Stimulated activated CD8-positive, alpha-beta memory T cell treated with anti-CD3 and anti-CD28 coated beads, Interleukin-2, amount 100 ng/mL, for 1 hour (primary cell): ENCODE measurements at regions not wholly inside any gene's neighbourhood (a gene's known extent, or its start where the extent isn't known, plus 50 kb on each side); places are given as distances from the start of the nearest gene placed in this dataset.

ENCODE experiments used
- DNase-seq, 2 donors: peaks; one replicate each; pipeline ENCODE4 v3.0.0-alpha.2; 2020; ENCODE audit warnings: low read depth in 2 of 2

DNA sequence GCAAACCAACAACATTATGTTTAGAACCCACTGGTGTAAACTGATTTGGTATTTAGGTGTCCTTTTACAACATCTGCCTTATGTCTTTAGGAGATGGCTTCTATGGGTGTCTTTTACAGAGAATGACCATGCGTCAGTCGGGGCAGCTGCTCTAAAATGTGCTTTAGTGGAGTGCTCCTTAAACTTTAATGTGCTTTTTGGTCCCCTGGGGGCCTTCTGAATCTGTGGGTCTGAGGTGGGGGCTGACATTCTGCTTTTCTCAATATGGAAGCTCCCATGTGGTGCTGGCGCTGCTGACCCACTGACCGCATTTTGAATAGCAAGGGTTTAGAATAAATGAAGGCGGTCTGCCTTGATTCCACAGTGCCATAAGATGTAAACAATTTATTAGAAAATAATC, 173.2 kb upstream of the B3GALT2 start:
- DNase-seq = no peak

DNA sequence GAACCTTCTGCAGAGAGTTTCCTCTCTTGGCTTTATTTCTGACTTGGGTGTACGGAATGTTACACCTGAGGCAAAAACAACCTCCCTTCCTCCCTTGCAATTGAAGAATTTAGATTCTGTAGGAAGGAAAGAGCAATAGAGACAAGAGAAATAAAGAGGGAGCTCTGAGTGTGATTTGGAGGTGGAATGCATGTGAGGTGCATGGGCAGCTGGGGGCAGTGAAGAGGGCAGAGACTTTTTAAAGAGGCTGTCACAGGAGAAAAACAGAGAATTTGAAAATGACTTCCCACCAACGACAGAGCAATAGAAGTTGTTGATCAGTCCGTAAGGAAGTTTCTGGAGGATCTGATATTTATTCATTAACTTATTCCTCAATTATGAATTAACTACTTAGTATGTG, 172.0 kb upstream of the B3GALT2 start:
- no peak for DNase-seq

DNA sequence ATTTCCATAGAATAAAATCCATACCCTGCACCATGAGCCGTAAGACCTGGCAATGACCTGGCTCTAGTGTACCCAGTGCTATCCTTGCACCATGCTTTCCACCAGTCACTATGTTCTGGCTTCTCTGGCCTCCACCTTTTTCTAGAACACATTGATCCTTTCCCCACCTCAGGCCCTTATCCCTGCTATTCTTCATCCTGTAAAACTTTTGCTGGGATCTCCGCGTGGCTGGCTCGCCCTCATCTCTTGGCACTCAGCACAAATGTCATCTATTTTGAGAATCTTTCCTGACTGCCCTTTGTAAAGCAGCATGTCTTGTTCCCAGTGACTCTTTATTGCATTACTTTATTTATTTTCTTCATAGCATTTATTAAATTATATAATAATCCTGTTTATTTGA, 169.8 kb upstream of the B3GALT2 start:
- DNase-seq = no peak

- DNase-seq = no peak
These were observed 169.2 kb upstream of the B3GALT2 start for GRCh38 chr1:193355626-193356025.

DNA sequence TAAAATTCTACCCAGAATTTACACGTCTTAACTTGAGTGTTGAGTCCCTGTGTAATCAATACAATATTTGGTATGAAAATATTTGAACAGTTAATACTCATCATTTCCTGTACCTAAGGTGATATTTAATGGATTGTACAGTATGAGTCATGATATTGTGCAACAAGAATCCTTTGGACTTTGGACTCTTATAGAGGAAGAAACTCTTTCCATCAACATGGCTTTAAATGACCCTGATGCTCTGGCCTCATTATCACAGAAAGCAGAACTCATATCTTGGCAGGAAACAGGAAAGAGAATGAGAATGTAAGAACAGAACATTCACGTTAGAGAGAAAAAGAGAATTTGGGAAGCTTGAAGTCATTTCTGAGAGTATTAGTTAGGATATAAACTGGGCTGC, 168.8 kb upstream of the B3GALT2 start:
- no peak for DNase-seq

- no peak for DNase-seq
These were observed 162.5 kb upstream of the B3GALT2 start for GRCh38 chr1:193348769-193349535.

DNA sequence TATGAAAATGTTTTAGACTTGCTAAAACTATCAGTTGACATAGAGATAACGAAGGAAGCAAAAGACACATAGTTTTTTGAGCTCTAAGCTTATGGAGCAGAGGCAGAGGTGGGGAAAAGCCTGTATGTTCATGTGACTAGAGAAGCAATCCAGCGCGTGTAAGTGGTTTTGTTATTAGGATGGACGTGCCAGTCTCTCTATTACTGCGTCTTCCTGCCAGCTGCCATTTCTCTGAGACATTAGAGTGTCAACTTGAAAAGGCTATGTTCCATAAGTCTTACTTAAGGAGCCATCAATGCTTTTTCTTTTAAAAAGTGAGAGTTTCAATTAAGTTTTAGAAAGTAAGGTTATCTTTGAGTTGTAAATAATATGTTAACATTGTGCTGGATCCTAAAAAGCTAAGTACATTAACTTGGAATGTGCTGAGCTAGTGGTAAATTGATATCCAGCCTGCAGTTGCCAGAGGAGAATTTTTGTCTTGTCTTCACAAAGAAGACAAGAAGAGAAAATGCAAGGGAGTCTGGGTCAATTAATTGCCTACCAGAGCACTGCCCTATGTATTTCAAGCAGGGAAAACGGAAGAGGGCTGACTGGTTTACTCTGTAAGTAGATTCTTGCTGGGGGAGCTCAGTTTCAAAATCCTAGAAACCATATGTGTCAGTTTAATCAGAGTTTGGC, 161.8 kb upstream of the B3GALT2 start:
- DNase-seq = no peak

- DNase-seq = no peak
These were observed 159.7 kb upstream of the B3GALT2 start for GRCh38 chr1:193346085-193346484.

- DNase-seq = no peak
These were observed 156.4 kb upstream of the B3GALT2 start for GRCh38 chr1:193342811-193343210.

GRCh38 chr1:193340331-193340730, 153.9 kb upstream of the B3GALT2 start:
- no peak for DNase-seq

DNA sequence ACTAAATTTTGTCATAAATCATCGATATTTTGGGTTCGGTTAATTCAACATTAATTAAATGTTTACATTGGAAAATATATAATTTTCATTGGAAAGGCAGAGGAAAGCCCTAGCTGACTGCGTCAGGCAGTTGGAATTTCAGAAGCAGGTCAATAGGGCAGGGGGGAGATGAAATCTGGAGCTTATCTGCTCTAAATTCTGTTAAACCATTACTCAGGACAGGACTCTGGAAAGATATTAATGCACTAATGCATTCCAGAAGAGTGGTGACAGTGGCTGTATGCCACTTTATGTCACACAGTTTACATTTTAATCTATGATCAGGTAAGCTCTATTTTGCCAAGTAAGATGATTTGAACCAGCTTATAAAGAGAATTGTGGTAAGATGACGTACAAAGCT, 153.0 kb upstream of the B3GALT2 start:
- no peak for DNase-seq

GRCh38 chr1:193338194-193338593, 151.8 kb upstream of the B3GALT2 start:
- DNase-seq = no peak

DNA sequence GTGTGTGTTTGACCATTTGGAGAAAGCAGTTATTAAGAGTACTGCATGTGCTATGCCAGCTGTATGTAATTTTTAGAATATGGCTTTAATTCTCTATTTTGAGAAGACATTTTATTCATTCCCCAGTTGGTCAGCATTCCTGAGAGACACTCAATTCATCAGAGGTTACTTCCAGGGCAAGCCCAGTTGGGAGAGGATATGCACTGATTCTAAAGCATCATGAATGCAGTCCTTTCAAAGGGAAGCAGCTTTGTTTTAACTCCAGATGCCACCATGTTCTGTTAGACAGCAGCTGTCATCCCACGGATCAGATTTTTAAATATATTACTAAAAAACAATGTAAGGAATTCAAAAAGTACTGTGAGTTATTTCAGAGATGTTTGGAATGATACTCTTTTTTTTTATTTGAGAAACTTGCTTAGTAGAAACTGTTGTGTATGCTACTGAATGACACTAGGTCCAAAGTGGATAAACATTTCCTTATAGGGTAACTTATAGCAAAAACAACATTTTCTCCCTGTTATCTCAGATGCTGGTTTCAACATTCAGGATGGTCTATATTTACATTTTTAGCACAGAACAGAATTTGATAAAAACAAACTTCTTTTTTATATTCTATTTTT, 149.5 kb upstream of the B3GALT2 start:
- DNase-seq = no peak

GRCh38 chr1:193333166-193333565, 146.8 kb upstream of the B3GALT2 start:
- DNase-seq = no peak

- no peak for DNase-seq
These were observed 139.9 kb upstream of the B3GALT2 start for GRCh38 chr1:193326296-193326695.

DNA sequence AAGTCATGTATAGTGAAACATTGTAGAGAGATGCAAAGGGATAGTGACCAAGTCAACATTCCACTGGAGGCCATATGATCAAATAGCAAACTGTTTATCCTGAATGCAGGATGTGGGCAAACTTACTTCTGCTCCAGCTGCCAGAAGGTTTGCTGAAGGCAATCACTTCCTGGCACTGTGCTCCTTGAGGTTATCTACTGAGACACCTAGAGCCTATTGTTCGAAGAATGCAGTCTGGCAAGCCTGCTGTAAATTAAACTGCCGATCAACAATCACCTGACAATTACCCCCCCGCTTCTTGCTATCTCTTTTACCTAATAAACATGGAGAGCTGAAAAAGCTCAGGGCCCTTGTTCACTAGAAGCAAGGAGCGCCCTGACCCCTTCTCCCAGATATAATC, 139.4 kb upstream of the B3GALT2 start:
- no peak for DNase-seq

DNA sequence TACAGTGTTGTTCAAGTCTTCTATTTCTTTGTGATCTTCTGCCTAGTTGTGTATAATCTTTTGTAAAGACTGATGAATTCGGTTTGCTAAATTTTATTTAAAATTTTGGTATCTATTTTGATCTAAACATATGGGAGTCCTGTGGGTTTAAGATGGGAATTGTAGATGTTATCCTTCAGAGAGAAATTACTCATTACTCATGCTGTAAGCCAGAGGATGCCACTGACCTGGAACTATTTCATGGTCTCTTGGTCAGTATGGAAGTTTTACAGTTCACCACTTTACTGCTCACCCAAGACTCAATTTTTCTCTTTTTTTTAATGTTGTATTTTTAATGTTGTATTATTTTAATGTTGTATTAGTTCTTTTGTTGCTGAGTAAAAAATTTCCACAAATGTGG, 138.6 kb upstream of the B3GALT2 start:
- no peak for DNase-seq

GRCh38 chr1:193322211-193322610, 135.8 kb upstream of the B3GALT2 start:
- no peak for DNase-seq

GRCh38 chr1:193321242-193321840, 134.9 kb upstream of the B3GALT2 start:
- no peak for DNase-seq

GRCh38 chr1:193320270-193320669, 133.9 kb upstream of the B3GALT2 start:
- DNase-seq = no peak

- DNase-seq = no peak
These were observed 131.9 kb upstream of the B3GALT2 start for GRCh38 chr1:193318347-193318746.

- DNase-seq = no peak
These were observed 127.1 kb upstream of the B3GALT2 start for GRCh38 chr1:193313354-193314140.
